GM19438 (cell line): ENCODE measurements at regions not wholly inside any gene's neighbourhood (a gene's known extent, or its start where the extent isn't known, plus 50 kb on each side); places are given as distances from the start of the nearest gene placed in this dataset.

ENCODE experiments used
- ATAC-seq: cut with Tn5 transposase; IDR thresholded peaks from one replicate; pipeline ENCODE4 v1.9.1; 2021; ENCODE audit warnings: low read depth; ENCODE audit not compliant: unreplicated experiment

GRCh38 chr6:153583685-153584084, 452.6 kb upstream of the RGS17 start:
- ATAC-seq: no peak

DNA sequence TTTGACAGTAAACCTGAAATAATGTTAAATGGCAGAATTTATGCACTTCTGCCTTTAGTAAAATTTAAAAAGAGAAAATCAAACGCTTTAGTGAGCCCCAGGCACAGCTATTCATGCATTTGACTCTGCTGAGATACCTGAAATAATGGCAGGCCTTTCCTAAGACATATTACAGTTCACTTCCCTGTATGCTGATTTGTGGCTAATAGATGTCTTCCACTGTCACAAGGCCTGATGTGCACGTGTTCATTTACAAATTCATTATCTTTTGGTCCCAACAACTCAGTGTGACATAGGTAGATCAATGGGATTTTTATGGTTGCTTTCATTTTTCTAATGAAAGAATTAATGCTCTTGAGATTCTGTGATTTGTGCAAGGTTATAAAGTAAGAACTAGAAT, 449.7 kb upstream of the RGS17 start:
- ATAC-seq: no peak

DNA sequence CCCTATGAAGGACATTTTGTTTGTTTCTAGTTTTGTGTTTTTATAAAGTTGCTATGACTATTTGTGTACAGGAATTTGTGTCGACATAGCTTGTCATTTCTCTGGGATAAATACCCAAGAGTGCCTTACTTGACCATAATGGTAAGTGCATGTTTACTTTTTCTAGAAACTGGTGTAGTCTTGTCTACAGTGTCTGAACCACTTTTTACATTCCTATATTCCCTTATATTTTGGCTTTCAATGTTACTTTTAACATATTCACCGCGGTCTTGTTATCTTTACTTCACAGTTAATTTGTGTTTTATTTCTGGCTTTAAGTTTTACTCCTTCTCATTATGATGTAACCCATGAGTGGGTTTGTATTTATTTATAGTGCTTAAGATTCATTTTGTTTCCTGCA, 444.4 kb upstream of the RGS17 start:
- ATAC-seq: no peak

DNA sequence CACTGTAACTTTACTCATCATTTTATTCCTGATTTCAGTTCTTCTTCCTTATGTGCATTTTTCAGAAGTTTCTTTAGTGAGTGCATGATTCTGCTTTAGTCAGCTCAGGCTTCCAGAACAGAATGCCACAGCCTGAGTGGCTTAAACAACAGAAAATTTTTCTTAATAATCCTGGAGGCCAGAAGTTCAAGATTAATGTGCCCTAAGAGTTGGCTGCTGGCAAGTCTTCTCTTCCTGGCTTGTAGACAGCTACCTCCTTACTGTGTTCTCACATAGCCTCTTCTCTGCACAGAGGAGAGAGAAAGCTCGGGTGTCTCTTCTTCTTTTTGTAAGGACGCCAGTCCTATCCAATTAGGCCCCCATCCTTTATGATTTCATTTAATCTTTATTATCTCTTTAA, 443.1 kb upstream of the RGS17 start:
- no peak for ATAC-seq

DNA sequence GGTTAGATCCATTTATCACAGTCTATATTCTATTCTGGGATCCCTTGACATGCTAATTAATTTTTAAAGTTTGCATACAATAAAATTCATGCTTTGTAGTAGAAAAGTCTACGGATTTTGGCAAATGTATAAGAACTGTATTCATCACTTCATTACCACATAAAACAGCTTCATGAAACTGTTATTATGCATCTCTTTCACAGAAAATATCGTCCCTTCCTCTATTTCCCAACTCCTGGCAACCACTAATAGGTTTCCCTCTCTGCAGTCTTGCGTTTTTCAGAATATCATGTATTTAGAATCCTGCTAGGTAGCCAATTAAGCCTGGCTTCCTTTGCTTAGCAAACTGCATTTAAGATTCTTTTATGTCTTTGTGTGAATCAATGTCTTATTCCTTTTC, 441.3 kb upstream of the RGS17 start:
- ATAC-seq: no peak

DNA sequence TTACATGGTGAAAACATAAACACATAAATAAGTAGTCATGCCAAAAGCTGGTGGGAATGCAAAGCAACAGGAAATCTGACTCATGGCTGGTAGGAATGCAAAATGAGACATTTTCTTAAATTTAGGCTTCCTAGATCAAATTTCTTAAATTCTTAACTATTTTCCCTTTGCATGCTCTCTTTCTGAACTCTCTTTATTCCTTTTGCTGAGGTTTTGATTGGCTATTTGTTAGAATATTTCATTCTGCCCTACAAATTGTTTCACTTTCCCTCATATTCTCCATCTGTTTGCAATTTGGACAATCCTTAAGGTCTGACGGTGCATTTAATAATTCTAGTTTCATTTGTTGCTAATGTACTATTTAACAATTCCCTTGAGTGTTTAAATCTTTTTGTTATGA, 437.5 kb upstream of the RGS17 start:
- no peak for ATAC-seq

DNA sequence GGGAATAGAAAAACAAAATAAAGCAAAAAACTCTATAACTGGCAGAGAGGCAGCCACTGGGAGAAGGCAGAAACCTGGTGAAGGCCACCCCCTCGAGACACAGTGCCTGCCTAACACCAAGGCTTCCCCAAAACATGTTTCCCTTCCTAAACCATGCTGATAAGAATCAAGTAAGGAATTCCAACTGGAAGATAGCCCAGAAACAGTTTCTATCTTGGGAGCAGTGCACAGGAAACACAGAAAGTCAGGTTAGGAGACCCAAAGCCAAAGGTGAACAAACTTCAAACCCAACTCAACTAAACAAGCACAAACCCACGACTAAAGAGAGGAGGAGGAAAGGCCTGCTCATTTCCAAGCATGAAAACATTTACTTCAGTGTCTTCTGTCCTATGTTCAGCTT, 433.7 kb upstream of the RGS17 start:
- ATAC-seq: no peak

DNA sequence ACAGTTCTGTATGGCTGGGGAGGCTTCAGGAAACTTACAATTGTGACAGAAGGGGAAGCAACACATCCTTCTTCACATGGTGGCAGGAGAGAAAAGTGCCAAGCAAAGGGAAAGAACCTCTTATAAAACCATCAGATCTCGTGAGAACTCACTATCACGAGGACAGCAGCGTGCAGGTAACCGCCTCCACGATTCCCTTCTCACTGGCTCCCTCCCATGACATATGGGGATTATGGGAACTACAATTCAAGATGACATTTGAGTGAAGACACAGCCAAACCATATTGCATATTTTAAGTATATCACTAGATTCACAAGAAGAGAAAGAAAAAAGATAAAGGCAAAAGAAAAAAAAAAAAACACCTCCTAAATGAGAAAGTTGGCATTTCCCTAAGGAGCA, 431.9 kb upstream of the RGS17 start:
- no peak for ATAC-seq

DNA sequence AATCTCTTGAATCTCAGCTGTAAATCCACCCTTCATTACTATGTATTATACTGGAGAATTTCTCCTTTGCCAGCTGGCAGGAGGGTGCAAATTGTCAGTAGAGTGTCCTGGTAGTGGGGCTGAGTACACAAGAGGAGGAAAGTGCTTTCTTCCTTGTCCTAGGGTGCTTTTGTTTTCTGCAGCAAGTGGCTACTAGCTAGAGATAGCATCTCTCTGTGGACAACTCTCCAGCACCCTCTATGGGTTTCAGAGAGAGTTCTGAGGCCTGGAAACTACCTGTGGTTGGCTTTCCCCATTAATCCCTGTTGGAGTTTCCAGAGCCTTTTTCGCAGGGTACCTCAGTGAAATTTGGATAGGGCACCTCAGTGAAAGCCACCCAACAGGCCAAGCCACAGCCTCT, 422.5 kb upstream of the RGS17 start:
- ATAC-seq: no peak

- no peak for ATAC-seq
Measured at GRCh38 chr6:153539602-153540001, 408.5 kb upstream of the RGS17 start.

GRCh38 chr6:153538491-153538890, 407.4 kb upstream of the RGS17 start:
- ATAC-seq: no peak

DNA sequence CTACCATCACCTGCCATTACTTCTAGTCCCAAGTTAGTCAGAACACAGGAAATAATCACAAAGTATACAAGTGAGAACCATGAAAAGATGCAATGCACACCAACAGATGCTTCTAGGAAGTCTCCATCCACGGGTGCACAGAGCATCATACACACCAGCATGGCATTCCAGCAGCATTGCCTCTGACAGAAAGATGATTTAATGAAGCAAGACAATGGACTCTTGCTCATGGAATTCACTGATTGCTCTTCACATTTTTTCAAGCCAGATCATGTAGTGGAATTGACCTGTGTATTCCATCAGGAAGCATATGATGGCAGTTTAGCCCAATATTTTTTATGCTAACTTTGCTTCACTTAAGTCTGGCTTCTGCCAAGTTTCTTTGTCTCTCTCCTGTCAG, 406.3 kb upstream of the RGS17 start:
- no peak for ATAC-seq

DNA sequence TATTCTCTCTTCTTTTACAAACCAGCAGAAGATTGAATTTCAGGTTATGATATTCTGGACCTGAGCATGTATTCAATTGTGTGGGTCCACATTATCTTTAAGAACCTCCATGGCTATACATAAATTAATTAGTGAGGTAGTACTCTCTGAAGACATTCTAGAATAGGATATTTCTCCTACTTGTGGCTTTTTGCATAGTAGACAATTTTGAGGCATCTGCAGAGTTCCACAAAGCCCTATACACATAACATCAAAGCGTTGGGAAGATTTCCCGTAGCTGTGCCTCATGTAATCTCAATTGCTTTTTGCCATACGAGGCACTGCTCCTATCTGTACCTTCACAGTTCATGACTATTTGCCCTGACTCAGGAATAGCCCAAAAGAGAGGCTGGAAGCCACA, 395.4 kb upstream of the RGS17 start:
- ATAC-seq: no peak

DNA sequence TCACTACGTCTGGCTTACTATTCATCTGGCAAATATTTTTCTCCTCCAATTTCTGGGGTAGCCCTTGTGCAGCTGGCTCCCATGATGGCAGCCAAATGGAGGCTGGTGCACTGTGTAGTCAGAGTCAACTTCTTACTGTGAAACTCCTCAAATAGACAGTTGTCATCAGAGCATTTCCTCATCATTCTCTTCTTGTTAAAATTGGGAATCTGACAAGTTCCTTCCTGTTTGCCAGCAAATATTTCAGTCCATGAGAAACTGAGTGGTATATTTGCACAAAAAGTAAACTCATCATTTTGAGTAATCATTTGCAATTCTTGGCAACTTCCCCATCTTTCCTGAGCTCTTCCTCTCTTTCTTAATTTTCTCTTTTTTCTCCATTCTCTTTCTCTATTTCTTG, 394.9 kb upstream of the RGS17 start:
- ATAC-seq: no peak

GRCh38 chr6:153523390-153523789, 392.3 kb upstream of the RGS17 start:
- ATAC-seq: no peak

GRCh38 chr6:153511896-153512496, 380.9 kb upstream of the RGS17 start:
- no peak for ATAC-seq

GRCh38 chr6:153503810-153504209, 372.7 kb upstream of the RGS17 start:
- ATAC-seq: no peak

GRCh38 chr6:153493501-153493900, 362.4 kb upstream of the RGS17 start:
- ATAC-seq: no peak

DNA sequence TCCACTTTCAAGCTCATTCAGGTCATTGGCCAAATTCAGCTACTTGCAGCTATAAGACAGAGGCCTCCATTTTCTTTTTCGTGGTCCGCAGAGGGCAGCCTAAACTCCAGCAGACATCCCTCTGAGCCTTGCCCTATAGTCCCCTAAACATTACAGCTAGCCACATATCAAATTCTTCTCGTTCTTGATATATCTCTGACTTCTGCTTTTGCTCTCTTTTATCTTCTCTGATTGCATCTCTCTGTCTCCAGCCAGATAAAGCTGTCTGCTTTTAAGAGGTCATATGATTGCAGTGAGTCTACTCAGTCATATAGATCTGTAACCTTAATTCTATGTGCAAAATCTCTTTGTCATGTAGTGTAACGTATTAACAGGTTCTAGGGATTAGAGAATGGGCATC, 358.4 kb upstream of the RGS17 start:
- no peak for ATAC-seq

DNA sequence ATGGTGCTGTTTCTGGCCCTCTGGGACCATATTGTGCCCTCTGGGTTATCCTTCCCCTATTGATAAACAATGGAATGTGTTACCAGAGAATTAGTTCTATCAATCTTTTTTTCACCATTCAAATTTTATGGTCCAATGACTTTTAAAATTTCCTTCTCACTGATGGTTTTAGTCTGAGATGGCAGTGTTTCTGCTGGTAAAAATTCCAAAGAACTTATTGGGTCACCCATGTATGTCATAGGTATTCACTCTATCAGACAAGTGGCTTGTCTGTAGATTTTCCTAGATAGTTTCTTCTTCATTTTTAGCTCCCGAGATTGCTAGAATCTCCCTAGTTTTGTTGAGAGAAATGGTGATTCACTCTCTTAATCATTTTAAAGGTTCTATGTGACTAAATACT, 357.2 kb upstream of the RGS17 start:
- ATAC-seq: no peak

- ATAC-seq: no peak
Measured at GRCh38 chr6:153485072-153485471, 354.0 kb upstream of the RGS17 start.

DNA sequence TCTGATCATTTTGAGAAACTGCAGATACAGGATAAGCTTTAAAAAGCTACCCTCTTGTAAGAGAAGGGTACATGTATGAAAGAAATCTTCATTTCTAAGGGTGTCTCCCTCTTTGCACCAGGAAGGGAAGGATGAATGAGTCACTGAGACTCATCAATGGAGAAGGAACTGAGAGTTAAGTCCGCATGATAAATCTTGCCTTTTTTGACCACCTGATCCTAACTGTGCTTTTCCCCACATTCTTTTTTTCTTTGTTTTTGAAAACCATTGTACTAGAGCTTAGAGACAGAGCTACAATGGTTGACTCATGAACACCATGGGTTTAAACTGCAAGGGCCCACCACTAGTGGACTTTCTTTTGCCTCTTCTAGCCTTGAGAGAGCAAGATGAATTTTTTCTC, 353.0 kb upstream of the RGS17 start:
- no peak for ATAC-seq

- no peak for ATAC-seq
Measured at GRCh38 chr6:153476243-153476642, 345.2 kb upstream of the RGS17 start.
